T1000 (cell line): ENCODE measurements at regions not wholly inside any gene's neighbourhood (a gene's known extent, or its start where the extent isn't known, plus 50 kb on each side); places are given as distances from the start of the nearest gene placed in this dataset.

Experiments
- DNase-seq: peaks from one replicate; lab custom pipeline; 2025; ENCODE audit warnings: mixed read lengths; lab: John Stamatoyannopoulos, UW

- no peak for DNase-seq
Observed at GRCh38 chr22:27685970-27686369, 115.6 kb downstream of the MN1 start.

DNA sequence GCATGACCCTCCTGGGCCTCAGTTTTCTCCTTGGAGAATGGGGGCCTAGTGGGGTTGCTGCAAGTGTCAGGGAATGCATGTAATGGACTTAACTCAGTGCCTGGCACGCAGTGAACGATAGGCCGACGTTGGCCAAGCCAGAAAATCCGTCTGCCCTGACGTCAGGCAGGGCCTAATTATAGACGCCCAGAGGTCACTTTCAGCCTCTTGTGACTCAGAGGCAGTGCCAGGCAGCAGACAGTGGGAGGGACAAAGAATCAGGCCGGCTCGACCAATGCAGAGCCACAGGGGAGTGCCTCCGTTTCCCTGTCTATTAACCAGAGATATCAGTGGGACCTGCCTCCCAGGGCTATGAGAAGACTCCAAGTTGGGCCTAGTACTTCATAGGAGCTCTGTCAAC, 115.0 kb downstream of the MN1 start:
- no peak for DNase-seq

GRCh38 chr22:27687984-27688545, 113.5 kb downstream of the MN1 start:
- no peak for DNase-seq

DNA sequence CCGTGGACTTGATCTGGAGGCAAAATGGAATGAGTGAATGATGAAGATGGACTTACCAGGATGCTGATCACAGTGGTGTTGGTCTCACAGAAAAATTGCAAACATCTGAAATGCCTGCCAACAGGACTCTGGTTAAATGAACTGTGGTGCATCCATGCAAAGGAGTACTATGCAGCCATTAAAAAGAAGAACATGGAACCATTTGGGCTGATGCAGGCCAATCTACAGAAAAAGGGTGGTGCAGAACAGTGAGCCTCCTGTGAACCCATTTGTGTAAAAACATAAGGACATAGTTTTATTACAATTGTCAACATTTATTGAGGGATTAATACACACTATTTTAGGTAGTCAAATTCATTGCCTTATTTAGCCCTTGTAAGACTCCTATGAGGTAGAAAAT, 111.9 kb downstream of the MN1 start:
- no peak for DNase-seq

DNA sequence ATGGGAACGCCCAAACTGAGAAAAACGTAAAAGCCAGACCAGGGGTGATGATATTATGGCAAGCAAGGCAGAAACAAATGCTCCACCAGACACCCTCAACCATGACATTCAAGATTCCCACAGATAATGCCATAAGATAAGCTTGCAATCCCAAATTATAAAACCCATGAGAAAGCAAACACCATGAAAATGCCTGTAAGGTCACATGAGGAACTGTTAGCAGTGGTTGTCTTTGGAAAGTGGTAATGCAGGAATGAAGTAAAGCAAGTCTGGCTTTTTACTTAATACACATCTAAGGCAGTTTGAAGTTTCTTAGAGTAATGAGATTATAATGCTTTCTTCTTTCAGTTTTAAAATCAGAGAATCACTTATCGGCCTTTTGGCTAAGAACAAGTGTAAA, 111.0 kb downstream of the MN1 start:
- DNase-seq: no peak

GRCh38 chr22:27692243-27692642, 109.3 kb downstream of the MN1 start:
- DNase-seq: no peak

DNA sequence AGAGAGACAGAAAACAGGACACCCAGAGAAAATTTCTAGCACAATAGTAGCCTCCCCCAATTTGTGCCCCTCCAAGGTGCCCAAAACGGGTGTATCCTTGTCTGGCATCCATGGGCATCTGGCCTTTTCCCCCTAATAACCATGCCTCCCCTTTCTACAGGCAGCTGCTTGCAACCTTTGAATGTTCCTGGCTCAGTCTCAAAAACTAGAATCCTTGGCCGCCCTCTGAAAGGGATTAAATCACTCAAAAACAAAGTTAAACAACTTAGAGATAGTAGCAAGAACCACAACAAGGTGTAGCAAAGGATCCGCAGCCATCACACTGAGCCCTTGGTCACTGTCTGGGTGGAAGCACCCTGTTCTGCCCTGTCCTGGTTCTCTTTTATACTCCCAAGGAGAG, 105.6 kb downstream of the MN1 start:
- no peak for DNase-seq

- DNase-seq: no peak
Observed at GRCh38 chr22:27697888-27698287, 103.7 kb downstream of the MN1 start.
